Keratinocyte (primary cell): ENCODE measurements at regions not wholly inside any gene's neighbourhood (a gene's known extent, or its start where the extent isn't known, plus 50 kb on each side); places are given as distances from the start of the nearest gene placed in this dataset.

Source experiments
- DNase-seq: peaks from one replicate; pipeline ENCODE4 v3.0.0-alpha.2; 2011; ENCODE audit warnings: low read depth, missing footprints, low spot score
- FAIRE-seq: peaks from 2 replicates; lab custom pipeline; 2011; peaks lifted over from hg19 to GRCh38; lab: Jason Lieb, UNC
- H2AFZ ChIP-seq: 2 replicates; pipeline ENCODE4 v1.6.0; 2012; ENCODE audit warnings: low read length, control low read depth, inconsistent platforms; ENCODE audit not compliant: control insufficient read depth
- H3K27ac ChIP-seq: 2 replicates; pipeline ENCODE4 v1.5.1; 2011; ENCODE audit warnings: low read length; ENCODE audit not compliant: control insufficient read depth, insufficient read depth
- H3K27me3 ChIP-seq: 3 replicates; pipeline ENCODE4 v1.6.0; 2011; ENCODE audit warnings: low read length; ENCODE audit not compliant: control insufficient read depth, insufficient read depth; ENCODE audit errors: extremely low read depth
- H3K36me3 ChIP-seq, 2 experiments: 2 replicates in 1 of 2; 3 replicates in 1 of 2; pipeline ENCODE4 v1.5.1; 2011; ENCODE audit warnings: low read length in 2 of 2, mild to moderate bottlenecking in 1 of 2; ENCODE audit not compliant: control insufficient read depth in 2 of 2, insufficient read depth in 2 of 2; ENCODE audit errors: extremely low read depth in 1 of 2
- H3K4me1 ChIP-seq: 3 replicates; pipeline ENCODE4 v1.5.1; 2011; ENCODE audit warnings: low read length; ENCODE audit not compliant: control insufficient read depth, insufficient read depth; ENCODE audit errors: extremely low read depth
- H3K4me2 ChIP-seq: 3 replicates; pipeline ENCODE4 v1.6.0; 2011; ENCODE audit warnings: low read depth, low read length; ENCODE audit not compliant: control insufficient read depth, insufficient read depth; ENCODE audit errors: extremely low read depth
- H3K4me3 ChIP-seq, 3 experiments: fragments of 200-600 bp in 1 of 3; sonication (generic) in 1 of 3; 2 replicates in 2 of 3; 3 replicates in 1 of 3; pipeline ENCODE4 v1.5.1; 2011 to 2016; ENCODE audit warnings: low read length in 3 of 3, mild to moderate bottlenecking in 3 of 3, control low read depth in 2 of 3, inconsistent platforms in 1 of 3, low read depth in 1 of 3, mixed read lengths in 1 of 3, mixed run types in 1 of 3, moderate library complexity in 1 of 3; ENCODE audit not compliant: control insufficient read depth in 2 of 3, insufficient read depth in 2 of 3; ENCODE audit errors: extremely low read depth in 1 of 3
- H3K79me2 ChIP-seq: 2 replicates; pipeline ENCODE4 v1.6.0; 2012; ENCODE audit warnings: low read length; ENCODE audit not compliant: control insufficient read depth, insufficient read depth
- H3K9ac ChIP-seq: 3 replicates; pipeline ENCODE4 v1.6.0; 2011; ENCODE audit warnings: low read length; ENCODE audit not compliant: control insufficient read depth, insufficient read depth; ENCODE audit errors: extremely low read depth
- H3K9me1 ChIP-seq: 3 replicates; pipeline ENCODE4 v1.6.0; 2011; ENCODE audit warnings: low read length; ENCODE audit not compliant: control insufficient read depth, insufficient read depth; ENCODE audit errors: extremely low read depth
- H3K9me3 ChIP-seq: 2 replicates; pipeline ENCODE4 v1.5.1; 2012; ENCODE audit warnings: low read depth, low read length; ENCODE audit not compliant: control insufficient read depth
- H4K20me1 ChIP-seq: 3 replicates; pipeline ENCODE4 v1.6.0; 2011; ENCODE audit warnings: low read length; ENCODE audit not compliant: control insufficient read depth, insufficient read depth; ENCODE audit errors: extremely low read depth
- CTCF ChIP-seq, 3 experiments: IDR thresholded peaks in 1 of 3; conservative IDR thresholded peaks in 1 of 3; optimal IDR thresholded peaks in 1 of 3; 2 replicates in 2 of 3; 3 replicates in 1 of 3; pipeline versions ENCODE3 to v1.5.1; 2011; ENCODE audit warnings: low read length in 3 of 3, mild to moderate bottlenecking in 3 of 3, moderate library complexity in 2 of 3, control low read depth in 1 of 3, inconsistent platforms in 1 of 3; ENCODE audit not compliant: insufficient read depth in 2 of 3; ENCODE audit errors: extremely low read depth in 1 of 3
- EZH2 ChIP-seq: IDR thresholded peaks from one replicate; pipeline ENCODE4 v1.6.1; 2012; ENCODE audit warnings: inconsistent platforms, mild to moderate bottlenecking, low read length, moderate library complexity
- dilution Hi-C: fragments of 300-500 bp; cut with MboI; formaldehyde crosslinking; loops from one replicate; pipeline ENCODE4 v1.7.0; 2020; ENCODE audit warnings: low sequenced_read_pairs; ENCODE audit not compliant: extremely low pct_ligation_motif_present

- TF ChIP-seq CTCF (optimal IDR thresholded peaks at IDR 0.05 in 1 of 3, IDR thresholded peaks at IDR 0.05 in 1 of 3, conservative IDR thresholded peaks at IDR 0.05 in 1 of 3; ENCODE audit: extremely low read depth in 1 of 3, insufficient read depth in 2 of 3, low read length in 3 of 3) (no peak), EZH2 (no peak)
- Histone ChIP-seq H3K27me3 (no peaks in the 10 kb centered on the region), H3K79me2 (no peaks in the 10 kb centered on the region), H3K27ac (no peak overlapping the region), H3K9me3 (no peaks in the 10 kb centered on the region), H4K20me1 (no peaks in the 10 kb centered on the region), H3K4me1 (no peaks in the 10 kb centered on the region), H3K36me3 (no peaks in the 10 kb centered on the region), H3K9me1 (no peaks in the 10 kb centered on the region), H2AFZ (no peak overlapping the region), H3K9ac (no peak overlapping the region), H3K4me3 (no peak overlapping the region), H3K4me2 (no peak overlapping the region)
- no peak for DNase-seq
- FAIRE-seq = no peak
- dilution Hi-C loops = no loop called here
Measured at GRCh38 chr12:63085120-63085519, 65.9 kb downstream of the AVPR1A start.

- Histone ChIP-seq H4K20me1 (no peaks in the 10 kb centered on the region), H3K4me1 (no peaks in the 10 kb centered on the region), H3K36me3 (no peaks in the 10 kb centered on the region), H3K9ac (no peak overlapping the region), H3K4me2 (no peak overlapping the region), H3K9me1 (no peaks in the 10 kb centered on the region), H3K9me3 (no peaks in the 10 kb centered on the region), H3K27ac (no peak overlapping the region), H3K4me3 (no peak overlapping the region), H3K27me3 (no peaks in the 10 kb centered on the region), H3K79me2 (no peaks in the 10 kb centered on the region), H2AFZ (no peak overlapping the region)
- dilution Hi-C loops = no loop called here
- TF ChIP-seq CTCF (optimal IDR thresholded peaks at IDR 0.05 in 1 of 3, IDR thresholded peaks at IDR 0.05 in 1 of 3, conservative IDR thresholded peaks at IDR 0.05 in 1 of 3; ENCODE audit: extremely low read depth in 1 of 3, insufficient read depth in 2 of 3, low read length in 3 of 3) = no peak
- FAIRE-seq = no peak
- no peak for DNase-seq
Measured at GRCh38 chr12:63084501-63084900, 66.5 kb downstream of the AVPR1A start.
